ENCODE measurements at regions not wholly inside any gene's neighbourhood (a gene's known extent, or its start where the extent isn't known, plus 50 kb on each side); places are given as distances from the start of the nearest gene placed in this dataset.

- in situ Hi-C loops (cut with HindIII; ENCODE audit: low sequenced_read_pairs) = no loop called here
- TF ChIP-seq, protein P1, sequence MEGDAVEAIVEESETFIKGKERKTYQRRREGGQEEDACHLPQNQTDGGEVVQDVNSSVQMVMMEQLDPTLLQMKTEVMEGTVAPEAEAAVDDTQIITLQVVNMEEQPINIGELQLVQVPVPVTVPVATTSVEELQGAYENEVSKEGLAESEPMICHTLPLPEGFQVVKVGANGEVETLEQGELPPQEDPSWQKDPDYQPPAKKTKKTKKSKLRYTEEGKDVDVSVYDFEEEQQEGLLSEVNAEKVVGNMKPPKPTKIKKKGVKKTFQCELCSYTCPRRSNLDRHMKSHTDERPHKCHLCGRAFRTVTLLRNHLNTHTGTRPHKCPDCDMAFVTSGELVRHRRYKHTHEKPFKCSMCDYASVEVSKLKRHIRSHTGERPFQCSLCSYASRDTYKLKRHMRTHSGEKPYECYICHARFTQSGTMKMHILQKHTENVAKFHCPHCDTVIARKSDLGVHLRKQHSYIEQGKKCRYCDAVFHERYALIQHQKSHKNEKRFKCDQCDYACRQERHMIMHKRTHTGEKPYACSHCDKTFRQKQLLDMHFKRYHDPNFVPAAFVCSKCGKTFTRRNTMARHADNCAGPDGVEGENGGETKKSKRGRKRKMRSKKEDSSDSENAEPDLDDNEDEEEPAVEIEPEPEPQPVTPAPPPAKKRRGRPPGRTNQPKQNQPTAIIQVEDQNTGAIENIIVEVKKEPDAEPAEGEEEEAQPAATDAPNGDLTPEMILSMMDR (IDR thresholded peaks at IDR 0.05; ENCODE audit: low read depth, low read length, missing control alignments) = no peak
- no peak for DNase-seq (ENCODE audit: low read depth)
- no peak overlapping the region for H3K4me3 ChIP-seq (ENCODE audit: low read depth, low read length)
Observed at GRCh38 chr3:152942366-152942765, 107.4 kb downstream of the P2RY1 start.

GRCh38 chr3:152943645-152944044 is 108.7 kb downstream of the P2RY1 start:
- H3K4me3 ChIP-seq (ENCODE audit: low read depth, low read length) = no peak overlapping the region
- TF ChIP-seq, protein P1 (IDR thresholded peaks at IDR 0.05; ENCODE audit: low read depth, low read length, missing control alignments) = no peak
- in situ Hi-C loops (cut with HindIII; ENCODE audit: low sequenced_read_pairs) = no loop called here
- no peak for DNase-seq (ENCODE audit: low read depth)

DNA sequence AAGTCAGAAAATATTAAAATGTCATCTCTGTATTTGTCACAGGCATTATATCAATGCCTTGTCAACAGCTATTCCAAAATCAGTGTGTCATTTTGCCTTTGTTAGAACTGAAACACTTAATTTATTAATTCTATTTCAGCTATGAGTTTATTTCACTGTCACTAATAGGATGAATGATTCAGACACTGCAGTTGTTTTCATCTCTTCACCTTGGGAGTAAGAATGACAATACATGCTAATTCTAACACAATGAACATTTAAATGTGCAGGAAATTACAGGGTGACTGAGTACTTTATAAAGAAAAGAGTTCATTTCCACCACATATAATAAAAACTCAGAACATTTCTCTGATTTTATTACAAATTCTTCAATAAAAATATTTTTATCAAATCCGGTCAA is 109.7 kb downstream of the P2RY1 start:
- no peak overlapping the region for H3K4me3 ChIP-seq (ENCODE audit: low read depth, low read length)
- TF ChIP-seq, protein P1 (IDR thresholded peaks at IDR 0.05; ENCODE audit: low read depth, low read length, missing control alignments) = no peak
- DNase-seq (ENCODE audit: low read depth) = no peak
- in situ Hi-C loops (cut with HindIII; ENCODE audit: low sequenced_read_pairs) = no loop called here

DNA sequence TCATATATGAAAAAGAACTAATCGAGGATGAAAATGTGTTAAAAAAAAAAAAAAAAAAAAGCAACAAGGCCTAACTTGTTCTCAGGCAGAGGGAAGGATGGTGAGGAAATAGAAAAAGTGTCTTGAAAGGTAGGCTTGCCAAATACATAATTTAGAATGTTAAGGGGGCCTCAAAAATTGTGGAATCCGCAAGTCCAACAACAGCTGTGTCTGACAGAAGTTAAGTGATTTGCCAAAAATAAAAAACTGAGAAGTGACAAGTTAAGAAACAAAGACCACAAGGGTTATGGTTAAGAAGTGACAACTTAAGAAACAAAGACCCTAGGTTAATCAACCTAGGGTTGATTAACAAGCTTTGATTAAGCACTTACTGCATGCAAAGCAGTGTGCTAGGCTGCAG is 110.6 kb downstream of the P2RY1 start:
- TF ChIP-seq, protein P1 (IDR thresholded peaks at IDR 0.05; ENCODE audit: low read depth, low read length, missing control alignments) = no peak
- DNase-seq (ENCODE audit: low read depth) = no peak
- H3K4me3 ChIP-seq (ENCODE audit: low read depth, low read length) = no peak overlapping the region
- in situ Hi-C loops (cut with HindIII; ENCODE audit: low sequenced_read_pairs) = no loop called here

DNA sequence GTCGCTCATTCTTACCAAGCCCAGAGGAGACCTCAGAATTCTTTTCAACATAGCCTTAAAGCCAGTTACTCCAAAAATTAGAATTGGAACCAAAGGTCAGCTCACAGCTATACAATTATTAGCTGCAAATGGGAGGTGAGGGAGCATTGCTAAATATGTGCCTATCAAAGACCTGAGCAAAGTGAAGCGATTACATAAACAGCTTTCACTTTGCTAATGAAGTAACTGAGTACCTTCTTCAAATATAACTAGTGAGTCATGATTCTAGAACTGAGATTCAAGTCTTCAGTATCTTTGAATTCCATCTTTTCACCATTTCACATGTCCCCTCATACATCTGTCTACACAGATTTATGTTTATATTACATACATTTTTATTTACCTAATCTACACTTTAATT is 122.6 kb downstream of the P2RY1 start:
- TF ChIP-seq, protein P1 (IDR thresholded peaks at IDR 0.05; ENCODE audit: low read depth, low read length, missing control alignments) = no peak
- in situ Hi-C loops (cut with HindIII; ENCODE audit: low sequenced_read_pairs) = no loop called here
- DNase-seq (ENCODE audit: low read depth) = no peak
- no peak overlapping the region for H3K4me3 ChIP-seq (ENCODE audit: low read depth, low read length)

GRCh38 chr3:152959307-152959706 is 124.4 kb downstream of the P2RY1 start:
- no peak for DNase-seq (ENCODE audit: low read depth)
- no peak overlapping the region for H3K4me3 ChIP-seq (ENCODE audit: low read depth, low read length)
- in situ Hi-C loops (cut with HindIII; ENCODE audit: low sequenced_read_pairs) = no loop called here
- TF ChIP-seq, protein P1 (IDR thresholded peaks at IDR 0.05; ENCODE audit: low read depth, low read length, missing control alignments) = no peak

- no peak overlapping the region for H3K4me3 ChIP-seq (ENCODE audit: low read depth, low read length)
- in situ Hi-C loops (cut with HindIII; ENCODE audit: low sequenced_read_pairs) = no loop called here
- TF ChIP-seq, protein P1 (IDR thresholded peaks at IDR 0.05; ENCODE audit: low read depth, low read length, missing control alignments) = no peak
Observed at GRCh38 chr3:152960684-152961083, 125.8 kb downstream of the P2RY1 start.

More at GRCh38 chr3:152960684-152961083, 125.8 kb downstream of the P2RY1 start:
- no peak for DNase-seq (ENCODE audit: low read depth)
